ENCODE measurements at regions not wholly inside any gene's neighbourhood (a gene's known extent, or its start where the extent isn't known, plus 50 kb on each side); places are given as distances from the start of the nearest gene placed in this dataset.

DNA sequence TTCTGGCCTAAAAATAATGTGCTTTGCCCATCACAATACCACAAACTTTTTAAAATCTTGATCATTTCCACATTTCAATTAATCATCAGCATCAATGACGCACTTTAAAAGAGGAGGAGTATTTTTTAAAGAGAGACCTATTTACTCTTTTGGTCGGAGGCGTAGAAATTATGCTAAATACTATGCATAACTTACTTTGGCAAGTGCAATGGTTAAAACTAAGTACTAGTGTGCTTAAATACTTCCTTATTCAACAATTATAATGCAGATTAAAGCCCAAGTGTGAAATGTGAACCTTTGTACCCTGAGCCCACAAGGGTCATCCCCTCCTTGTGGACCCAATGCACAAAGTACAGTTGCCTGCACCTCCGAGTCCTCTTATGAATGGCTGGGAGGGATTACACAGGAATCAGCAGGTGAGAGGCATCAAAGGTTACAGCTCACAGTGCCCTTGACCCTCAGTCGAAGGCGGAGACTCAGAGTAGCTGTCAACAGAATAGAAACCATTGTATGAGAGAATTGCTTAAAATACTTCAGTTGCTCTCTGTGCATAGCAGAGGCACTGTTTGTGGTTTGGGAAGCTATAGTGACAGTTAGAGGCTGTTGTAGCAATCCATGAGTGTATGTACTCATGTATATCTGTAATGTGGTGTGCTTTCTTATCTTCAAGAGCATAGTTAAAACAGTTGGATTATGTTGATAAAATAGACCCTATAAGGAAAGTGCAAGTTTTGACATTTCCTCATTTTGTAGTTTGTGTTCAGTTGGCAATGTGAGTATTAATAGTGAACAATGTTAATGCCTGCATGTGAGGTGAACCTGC lies 151.7 kb upstream of the ITGA4 start (continued):
- TF ChIP-seq ZNF850 (CRISPR knock-in tag; conservative IDR thresholded peaks at IDR 0.05) (no peak), AHR (CRISPR knock-in tag; IDR thresholded peaks at IDR 0.05) (no peak), ZFAT (CRISPR knock-in tag; conservative IDR thresholded peaks at IDR 0.05) (no peak), AGO1 (IDR thresholded peaks at IDR 0.05; ENCODE audit: low read depth, low read length, poor library complexity, severe bottlenecking) (no peak), ZNF253 (CRISPR knock-in tag; IDR thresholded peaks at IDR 0.05; ENCODE audit: borderline replicate concordance) (no peak), JDP2 (CRISPR knock-in tag; IDR thresholded peaks at IDR 0.05; ENCODE audit: borderline replicate concordance) (no peak), ZSCAN22 (CRISPR knock-in tag; IDR thresholded peaks at IDR 0.05) (no peak), YY1 (IDR thresholded peaks at IDR 0.05; ENCODE audit: insufficient read depth, insufficient replicate concordance, low read depth, low read length) (no peak), ZBTB34 (CRISPR knock-in tag; IDR thresholded peaks at IDR 0.05) (peak; percentile 93), SIX4 (CRISPR knock-in tag; IDR thresholded peaks at IDR 0.05) (peak; percentile 79; the same call in 1 of the 2 replicates), ZNF567 (CRISPR knock-in tag; IDR thresholded peaks at IDR 0.05; ENCODE audit: borderline replicate concordance) (no peak), ZNF317 (CRISPR knock-in tag; IDR thresholded peaks at IDR 0.05) (no peak), ELF4 (CRISPR knock-in tag; IDR thresholded peaks at IDR 0.05; ENCODE audit: borderline replicate concordance) (no peak), ZNF512 (CRISPR knock-in tag; IDR thresholded peaks at IDR 0.05) (no peak), ZNF782 (CRISPR knock-in tag; IDR thresholded peaks at IDR 0.05; ENCODE audit: borderline replicate concordance) (no peak), MEIS2 (CRISPR knock-in tag; IDR thresholded peaks at IDR 0.05) (peak; percentile 77), ZFP36 (IDR thresholded peaks at IDR 0.05; ENCODE audit: borderline replicate concordance, low read depth, low read length, partially characterized antibody) (no peak), ERF (CRISPR knock-in tag; IDR thresholded peaks at IDR 0.05) (0 out of 2 replicates have a peak, but pooled peaks have one; percentile 72), PAWR (CRISPR knock-in tag; IDR thresholded peaks at IDR 0.05; ENCODE audit: borderline replicate concordance) (no peak), MXI1 (IDR thresholded peaks at IDR 0.05; ENCODE audit: borderline replicate concordance, low read depth, low read length) (no peak; the same call in 2 of the 3 replicates), ZBTB42 (CRISPR knock-in tag; IDR thresholded peaks at IDR 0.05) (no peak)
- TF ChIP-seq, protein P1, sequence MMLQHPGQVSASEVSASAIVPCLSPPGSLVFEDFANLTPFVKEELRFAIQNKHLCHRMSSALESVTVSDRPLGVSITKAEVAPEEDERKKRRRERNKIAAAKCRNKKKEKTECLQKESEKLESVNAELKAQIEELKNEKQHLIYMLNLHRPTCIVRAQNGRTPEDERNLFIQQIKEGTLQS (CRISPR knock-in tag; IDR thresholded peaks at IDR 0.05): no peak
- TF ChIP-seq, protein P2, sequence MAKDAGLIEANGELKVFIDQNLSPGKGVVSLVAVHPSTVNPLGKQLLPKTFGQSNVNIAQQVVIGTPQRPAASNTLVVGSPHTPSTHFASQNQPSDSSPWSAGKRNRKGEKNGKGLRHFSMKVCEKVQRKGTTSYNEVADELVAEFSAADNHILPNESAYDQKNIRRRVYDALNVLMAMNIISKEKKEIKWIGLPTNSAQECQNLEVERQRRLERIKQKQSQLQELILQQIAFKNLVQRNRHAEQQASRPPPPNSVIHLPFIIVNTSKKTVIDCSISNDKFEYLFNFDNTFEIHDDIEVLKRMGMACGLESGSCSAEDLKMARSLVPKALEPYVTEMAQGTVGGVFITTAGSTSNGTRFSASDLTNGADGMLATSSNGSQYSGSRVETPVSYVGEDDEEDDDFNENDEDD (CRISPR knock-in tag; IDR thresholded peaks at IDR 0.05; ENCODE audit: borderline replicate concordance): no peak
- TF ChIP-seq, protein P3, sequence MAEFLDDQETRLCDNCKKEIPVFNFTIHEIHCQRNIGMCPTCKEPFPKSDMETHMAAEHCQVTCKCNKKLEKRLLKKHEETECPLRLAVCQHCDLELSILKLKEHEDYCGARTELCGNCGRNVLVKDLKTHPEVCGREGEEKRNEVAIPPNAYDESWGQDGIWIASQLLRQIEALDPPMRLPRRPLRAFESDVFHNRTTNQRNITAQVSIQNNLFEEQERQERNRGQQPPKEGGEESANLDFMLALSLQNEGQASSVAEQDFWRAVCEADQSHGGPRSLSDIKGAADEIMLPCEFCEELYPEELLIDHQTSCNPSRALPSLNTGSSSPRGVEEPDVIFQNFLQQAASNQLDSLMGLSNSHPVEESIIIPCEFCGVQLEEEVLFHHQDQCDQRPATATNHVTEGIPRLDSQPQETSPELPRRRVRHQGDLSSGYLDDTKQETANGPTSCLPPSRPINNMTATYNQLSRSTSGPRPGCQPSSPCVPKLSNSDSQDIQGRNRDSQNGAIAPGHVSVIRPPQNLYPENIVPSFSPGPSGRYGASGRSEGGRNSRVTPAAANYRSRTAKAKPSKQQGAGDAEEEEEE (CRISPR knock-in tag; IDR thresholded peaks at IDR 0.05; ENCODE audit: borderline replicate concordance): no peak

Measured in HepG2 (cell line).